H7 (cell line): ENCODE measurements at regions not wholly inside any gene's neighbourhood (a gene's known extent, or its start where the extent isn't known, plus 50 kb on each side); places are given as distances from the start of the nearest gene placed in this dataset.

Source experiments
- DNase-seq: peaks from one replicate; pipeline ENCODE4 v3.0.0; 2012
- H3K27me3 ChIP-seq: 2 replicates; pipeline ENCODE4 v1.6.0; 2011; ENCODE audit warnings: mild to moderate bottlenecking, low read length; ENCODE audit not compliant: control insufficient read depth, insufficient read depth
- H3K36me3 ChIP-seq: replicated peaks from 2 replicates; pipeline ENCODE4 v1.5.1; 2011; ENCODE audit warnings: low read length; ENCODE audit not compliant: control insufficient read depth, insufficient read depth
- H3K4me3 ChIP-seq: 2 replicates; pipeline ENCODE4 v1.5.1; 2011; ENCODE audit warnings: low read depth, mild to moderate bottlenecking, control low read depth, low read length, moderate library complexity; ENCODE audit not compliant: insufficient read depth

- H3K27me3 ChIP-seq, result no peaks in the 10 kb centered on the region
- H3K36me3 ChIP-seq, result no peaks in the 10 kb centered on the region
- DNase-seq, result no peak
- H3K4me3 ChIP-seq, result no peak overlapping the region
These were observed 123.4 kb upstream of the ROPN1 start for GRCh38 chr3:124115279-124115678.

- no peaks in the 10 kb centered on the region for H3K36me3 ChIP-seq
- no peak overlapping the region for H3K4me3 ChIP-seq
- no peaks in the 10 kb centered on the region for H3K27me3 ChIP-seq
- DNase-seq, result no peak
These were observed 124.0 kb upstream of the ROPN1 start for GRCh38 chr3:124115956-124116355.

DNA sequence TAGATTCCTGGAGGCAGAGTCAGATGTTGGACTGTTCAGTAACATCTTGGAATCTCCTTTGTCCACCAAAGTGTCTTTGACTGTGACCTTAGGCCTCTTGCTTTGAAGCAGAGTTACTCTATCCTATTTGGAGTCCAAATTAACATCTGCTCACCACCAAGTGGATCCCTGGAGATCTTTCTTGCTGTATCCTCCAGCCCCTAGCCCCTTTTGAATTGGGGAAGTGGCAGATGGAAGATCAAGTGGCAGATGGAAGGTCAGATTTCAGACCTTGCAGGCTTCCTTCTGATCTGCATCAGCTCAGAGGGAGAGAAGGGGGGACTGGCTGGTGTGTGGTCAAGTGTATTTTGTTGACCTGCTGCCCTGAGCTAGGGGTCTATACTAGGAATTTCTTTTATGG lies 125.0 kb upstream of the ROPN1 start:
- Histone ChIP-seq H3K4me3 (no peak overlapping the region), H3K27me3 (no peaks in the 10 kb centered on the region), H3K36me3 (no peaks in the 10 kb centered on the region)
- DNase-seq, result no peak

DNA sequence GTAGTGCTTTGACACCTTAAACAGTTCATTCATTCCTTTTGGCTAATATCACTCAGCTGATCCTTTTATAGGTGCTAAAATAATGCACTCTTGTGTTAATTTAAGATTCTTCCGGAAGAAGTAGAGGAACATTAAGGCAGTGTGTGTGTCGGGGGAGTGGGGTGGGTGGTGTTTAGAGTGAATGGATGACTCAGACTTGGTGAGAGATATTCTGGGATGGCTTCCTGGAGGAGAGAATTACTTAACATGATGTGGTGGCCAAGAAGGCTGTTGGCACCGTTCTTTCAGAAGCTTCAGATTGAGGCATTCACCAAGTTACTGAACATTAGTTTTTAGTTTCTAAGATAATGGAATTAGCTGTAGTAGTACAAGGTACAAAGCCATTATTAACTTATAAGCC lies 125.6 kb upstream of the ROPN1 start:
- Histone ChIP-seq H3K27me3 (no peaks in the 10 kb centered on the region), H3K4me3 (no peak overlapping the region), H3K36me3 (no peaks in the 10 kb centered on the region)
- no peak for DNase-seq

- Histone ChIP-seq H3K27me3 (no peaks in the 10 kb centered on the region), H3K4me3 (no peak overlapping the region), H3K36me3 (no peaks in the 10 kb centered on the region)
- DNase-seq, result no peak
These were observed 126.5 kb upstream of the ROPN1 start for GRCh38 chr3:124118397-124118796.

- no peak for DNase-seq
- Histone ChIP-seq H3K36me3 (no peaks in the 10 kb centered on the region), H3K4me3 (no peak overlapping the region), H3K27me3 (no peaks in the 10 kb centered on the region)
These were observed 127.3 kb upstream of the ROPN1 start for GRCh38 chr3:124119056-124119716.

DNA sequence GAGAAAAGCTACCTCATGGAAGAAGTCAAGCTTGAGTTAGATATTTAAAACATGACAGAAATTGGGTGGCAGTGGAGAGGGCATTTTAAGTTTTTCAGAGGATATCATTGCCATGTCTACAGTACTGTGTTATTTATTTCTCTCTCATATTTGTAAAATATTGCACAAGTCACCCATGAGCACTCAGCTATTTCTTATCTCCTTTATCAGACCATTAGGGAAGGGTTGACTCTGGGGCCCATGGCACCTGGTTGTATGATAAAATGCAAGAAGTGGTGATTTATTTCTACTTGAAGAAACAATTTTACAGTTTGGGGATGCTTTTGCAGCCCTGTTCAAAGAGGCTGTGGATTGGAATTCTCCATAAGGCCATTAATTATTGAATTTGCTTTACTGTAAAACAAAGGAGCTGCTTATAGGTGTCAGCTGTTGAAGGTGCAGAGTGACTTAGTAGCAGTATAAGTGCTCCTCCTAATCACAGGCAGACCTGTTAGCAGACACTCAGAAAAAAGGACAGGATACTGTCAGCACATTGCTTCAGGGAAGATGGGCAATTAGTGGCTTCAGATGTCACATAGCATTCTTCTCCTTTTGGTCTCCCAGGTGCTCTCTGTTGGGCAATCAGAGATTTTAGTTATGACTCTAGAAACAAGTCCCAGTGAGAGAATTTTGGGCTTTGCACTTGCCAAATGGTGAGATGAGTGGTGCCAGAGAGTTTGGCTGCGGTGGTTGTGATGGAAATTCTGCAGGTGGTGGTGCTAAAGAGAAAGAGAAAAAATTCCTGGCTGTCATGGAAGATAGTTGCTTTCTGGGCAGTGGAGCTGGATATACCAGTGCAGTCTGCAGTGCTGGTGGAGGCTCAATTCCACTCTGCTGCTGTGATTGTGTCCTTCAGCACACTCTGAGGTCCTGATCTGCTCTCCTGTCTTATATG lies 129.7 kb upstream of the ROPN1 start:
- H3K27me3 ChIP-seq, result no peaks in the 10 kb centered on the region
- no peak for DNase-seq
- no peaks in the 10 kb centered on the region for H3K36me3 ChIP-seq
- no peak overlapping the region for H3K4me3 ChIP-seq

DNA sequence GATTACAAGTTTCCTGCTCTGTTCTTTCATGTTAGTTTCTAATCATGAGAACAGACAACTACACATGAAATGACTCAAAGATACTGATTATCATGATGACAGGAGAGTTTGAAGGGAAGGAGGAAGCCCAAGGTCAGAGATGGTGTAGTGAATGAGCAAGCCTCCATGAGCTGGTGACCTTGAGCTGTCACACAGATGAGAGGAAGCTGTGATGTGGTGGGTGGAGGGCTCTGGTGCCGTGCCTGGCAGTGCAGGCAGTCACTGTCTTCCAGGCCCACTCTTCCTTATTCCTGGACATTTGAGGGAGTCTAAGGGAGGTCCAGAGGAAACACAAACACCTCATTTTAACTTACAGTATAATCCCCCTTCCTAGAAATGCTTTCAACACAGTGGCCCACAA lies 133.4 kb upstream of the ROPN1 start:
- Histone ChIP-seq H3K4me3 (no peak overlapping the region), H3K27me3 (no peaks in the 10 kb centered on the region), H3K36me3 (no peaks in the 10 kb centered on the region)
- DNase-seq, result no peak

DNA sequence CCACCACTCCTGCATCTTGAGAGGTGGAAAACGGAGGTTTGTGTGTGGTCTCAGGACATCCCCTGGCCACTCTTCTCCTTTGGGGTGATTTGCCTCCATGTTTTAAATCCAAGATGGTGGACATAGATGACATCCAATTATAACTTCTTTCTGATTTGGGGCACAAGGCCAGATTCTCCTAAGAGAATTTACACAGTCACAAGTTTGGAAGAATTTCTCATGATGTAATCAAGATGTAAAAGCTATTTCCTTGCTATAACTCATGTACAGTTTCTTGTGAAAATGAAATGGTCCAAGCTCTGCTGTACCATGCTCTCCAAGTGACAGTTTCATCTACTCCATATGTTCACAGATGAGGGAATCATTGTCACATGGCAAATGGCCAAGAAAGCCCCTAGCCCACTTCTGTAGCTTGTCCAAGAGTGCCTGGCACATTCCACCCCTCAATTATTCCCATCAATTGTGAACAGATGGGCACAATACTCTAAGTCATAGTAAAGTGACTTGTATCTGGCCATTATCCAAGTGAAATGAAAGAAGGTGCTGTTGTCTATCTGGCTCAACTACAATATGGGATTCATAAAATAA lies 134.6 kb upstream of the ROPN1 start:
- Histone ChIP-seq H3K27me3 (no peaks in the 10 kb centered on the region), H3K4me3 (no peak overlapping the region), H3K36me3 (no peaks in the 10 kb centered on the region)
- no peak for DNase-seq

DNA sequence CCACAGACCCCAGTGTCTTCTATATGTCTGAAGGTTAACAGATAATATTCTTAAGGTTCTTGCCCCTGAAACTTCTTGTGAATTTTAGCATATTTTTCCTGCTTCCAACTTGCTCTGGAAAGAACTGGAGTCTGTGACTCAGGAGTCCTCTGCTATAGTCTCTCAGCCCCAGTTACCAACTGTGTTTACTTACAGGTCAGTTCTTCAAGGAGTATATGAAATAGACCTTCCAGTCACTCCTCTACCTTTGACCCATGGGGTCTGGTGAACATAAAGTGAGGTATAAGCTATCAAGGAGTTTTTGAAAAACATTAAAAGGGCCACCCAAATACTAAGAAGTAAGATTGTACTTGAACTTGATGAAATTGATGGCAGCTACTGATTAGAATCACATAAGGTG lies 139.2 kb upstream of the ROPN1 start:
- no peaks in the 10 kb centered on the region for H3K27me3 ChIP-seq
- no peak overlapping the region for H3K4me3 ChIP-seq
- DNase-seq, result no peak
- no peaks in the 10 kb centered on the region for H3K36me3 ChIP-seq

- no peak for DNase-seq
- Histone ChIP-seq H3K36me3 (no peaks in the 10 kb centered on the region), H3K27me3 (no peaks in the 10 kb centered on the region; the same call in 1 of the 2 replicates), H3K4me3 (no peak overlapping the region)
These were observed 139.7 kb upstream of the ROPN1 start for GRCh38 chr3:124131580-124131979.

DNA sequence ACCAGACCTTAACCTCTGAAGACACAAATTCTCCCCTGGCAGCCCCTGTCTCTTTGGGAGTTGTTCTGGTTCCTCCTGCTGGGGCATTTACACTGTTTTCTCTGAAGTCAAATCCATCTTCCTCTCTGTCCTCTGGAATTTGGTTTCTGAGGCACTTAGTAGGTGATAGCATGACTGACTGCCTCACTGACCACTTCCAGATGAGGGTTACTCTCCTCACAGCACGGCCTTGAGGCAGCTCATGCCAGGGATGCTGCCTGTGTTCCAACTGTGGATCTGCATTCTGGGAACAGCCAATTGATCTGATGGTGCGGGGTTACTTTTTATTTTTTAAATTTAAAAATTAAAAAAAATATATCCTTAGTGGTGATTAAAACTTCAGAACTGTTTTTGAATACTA lies 140.9 kb upstream of the ROPN1 start:
- DNase-seq, result no peak
- Histone ChIP-seq H3K36me3 (no peaks in the 10 kb centered on the region), H3K27me3 (no peaks in the 10 kb centered on the region; the same call in 1 of the 2 replicates), H3K4me3 (no peak overlapping the region)

DNA sequence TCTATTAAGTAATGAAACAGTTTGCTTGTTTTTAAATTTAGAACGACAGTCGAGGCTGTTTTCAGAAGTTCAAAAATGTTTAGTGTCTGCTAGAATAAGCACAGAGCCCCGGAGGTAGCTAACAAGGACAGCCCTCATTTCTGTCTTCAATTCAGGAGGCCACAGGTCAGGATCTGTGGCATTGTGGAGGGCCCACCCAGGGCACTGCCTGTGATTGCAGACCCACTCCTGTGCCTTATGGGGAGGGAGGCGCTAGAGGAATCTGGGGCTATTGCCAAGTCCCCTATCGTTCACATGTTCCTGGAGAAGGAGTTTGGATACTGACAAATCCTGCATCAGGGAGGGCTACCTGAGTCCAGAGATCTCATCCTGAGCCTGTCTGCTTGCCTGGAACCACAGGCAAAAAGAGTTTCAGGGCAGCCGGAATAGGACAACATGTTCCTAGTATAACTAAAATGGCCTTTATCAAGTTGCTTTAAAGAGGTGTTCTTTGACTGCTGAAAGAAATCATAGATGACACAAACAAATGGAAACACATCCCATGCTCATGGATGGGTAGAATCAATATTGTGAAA lies 141.5 kb upstream of the ROPN1 start:
- Histone ChIP-seq H3K27me3 (no peaks in the 10 kb centered on the region; the same call in 1 of the 2 replicates), H3K4me3 (no peak overlapping the region), H3K36me3 (no peaks in the 10 kb centered on the region)
- DNase-seq, result no peak

- Histone ChIP-seq H3K36me3 (no peaks in the 10 kb centered on the region), H3K27me3 (no peaks in the 10 kb centered on the region; the same call in 1 of the 2 replicates), H3K4me3 (no peak overlapping the region)
- DNase-seq, result no peak
These were observed 145.3 kb upstream of the ROPN1 start for GRCh38 chr3:124137216-124137615.
